NCI-H460 (cell line): ENCODE measurements at regions not wholly inside any gene's neighbourhood (a gene's known extent, or its start where the extent isn't known, plus 50 kb on each side); places are given as distances from the start of the nearest gene placed in this dataset.

ENCODE experiments used
- DNase-seq: peaks from one replicate; pipeline ENCODE4 v3.0.0-alpha.2; 2016; ENCODE audit warnings: low read depth; ENCODE audit errors: extremely low read depth

DNA sequence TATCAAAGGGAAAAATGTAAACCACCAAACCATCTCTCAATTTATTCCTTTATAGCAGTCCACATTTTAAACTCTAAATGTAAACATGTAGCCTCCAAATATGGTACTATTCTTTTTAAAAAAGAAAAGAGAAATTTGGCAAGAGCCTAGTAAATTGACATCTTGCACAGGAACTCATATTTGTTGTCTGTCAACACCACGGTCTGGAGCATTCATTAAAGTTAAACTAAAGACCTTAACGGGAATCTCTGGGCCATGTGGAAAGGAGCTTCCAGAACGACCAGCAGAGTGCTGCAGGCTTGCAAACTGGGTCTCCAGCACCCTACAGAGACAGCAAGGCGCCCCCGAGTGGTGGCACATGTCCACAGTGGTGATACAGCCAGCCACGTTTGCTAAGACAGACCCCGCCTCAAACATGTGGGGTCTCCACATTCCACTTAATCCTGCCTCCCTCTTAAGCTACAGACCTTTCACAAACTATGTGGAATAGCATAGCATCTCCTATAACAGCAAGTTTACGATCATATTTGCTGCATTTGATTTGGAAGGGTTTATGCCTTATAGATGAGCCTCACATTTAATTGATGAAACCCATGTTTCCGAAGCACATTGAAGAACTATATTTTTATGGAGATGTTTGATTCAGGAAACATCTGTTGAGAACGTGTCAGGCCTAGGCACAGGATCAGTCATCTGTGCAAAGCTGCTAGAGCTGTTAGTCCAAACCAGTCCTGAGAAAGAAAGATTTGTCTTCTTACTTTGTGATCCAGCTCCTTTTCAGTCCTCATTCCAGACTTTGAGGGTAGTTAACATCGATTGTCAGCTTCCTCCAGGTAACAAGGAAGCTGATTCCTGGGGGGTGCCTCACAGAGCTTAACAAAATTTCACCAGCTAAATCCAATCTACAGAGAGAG lies 96.4 kb upstream of the BACE2 start:
- DNase-seq = no peak

GRCh38 chr21:41073558-41073957 lies 94.4 kb upstream of the BACE2 start:
- DNase-seq = no peak

- no peak for DNase-seq
Observed at GRCh38 chr21:41074396-41075184, 93.4 kb upstream of the BACE2 start.

GRCh38 chr21:41075656-41076055 lies 92.3 kb upstream of the BACE2 start:
- no peak for DNase-seq

DNA sequence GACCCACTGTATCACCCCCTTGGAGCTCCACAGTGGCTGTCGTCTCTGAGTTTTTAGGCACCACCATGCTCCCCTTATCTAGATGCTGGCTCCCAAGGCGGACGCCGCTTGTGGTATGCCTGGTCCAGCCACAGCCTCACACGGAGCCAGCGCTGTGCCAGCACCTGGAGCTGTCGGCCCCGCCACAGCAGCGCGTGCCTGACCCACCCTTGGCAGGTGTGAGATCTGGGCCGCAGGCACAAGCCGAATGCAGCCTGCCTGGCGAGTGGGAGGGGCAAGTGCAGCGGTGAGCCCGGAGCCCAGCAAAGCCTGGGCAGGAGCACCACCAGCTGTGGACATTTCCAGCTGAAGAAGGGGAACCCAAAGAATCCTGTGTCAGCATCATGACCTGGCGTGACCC lies 91.9 kb upstream of the BACE2 start:
- no peak for DNase-seq

DNA sequence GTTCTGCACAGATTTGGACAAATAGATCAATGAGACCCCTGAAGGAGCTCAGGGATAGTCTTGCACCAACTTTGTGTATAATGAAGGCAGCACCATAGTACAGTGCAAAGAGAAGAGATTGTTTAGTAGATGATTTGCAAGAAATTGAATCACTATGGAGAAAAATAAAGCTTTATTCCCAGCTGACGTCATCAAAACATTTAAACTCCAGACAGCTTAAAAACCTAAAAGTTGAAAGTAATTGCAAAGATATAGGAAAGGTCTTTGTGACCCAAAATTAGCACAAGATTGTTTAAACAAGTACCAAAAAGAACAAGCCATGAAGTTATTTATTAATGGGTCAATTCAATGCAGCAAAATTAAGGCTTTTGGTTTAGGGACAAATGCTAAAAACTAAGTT lies 88.8 kb upstream of the BACE2 start:
- DNase-seq = no peak

- no peak for DNase-seq
Observed at GRCh38 chr21:41080485-41081121, 87.4 kb upstream of the BACE2 start.

DNA sequence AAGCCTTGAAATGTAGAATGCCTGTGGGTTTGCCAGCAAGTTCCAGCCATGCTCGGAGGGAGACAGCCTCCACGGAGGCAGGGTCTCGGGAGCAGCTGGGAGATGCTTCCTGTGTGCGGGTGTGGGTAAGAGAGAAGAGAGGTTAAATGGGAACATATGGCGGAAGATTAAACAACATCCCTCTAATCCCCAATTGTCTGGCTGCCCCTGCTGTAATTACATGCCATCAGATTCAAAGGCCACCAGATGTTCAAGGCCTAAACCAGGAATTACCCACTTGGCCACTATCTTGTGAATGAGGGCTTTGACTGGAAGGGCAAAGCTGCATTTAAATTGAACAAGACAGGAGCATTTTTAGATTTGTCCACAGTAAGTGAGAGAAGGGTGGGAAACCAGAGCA lies 81.4 kb upstream of the BACE2 start:
- DNase-seq = no peak

DNA sequence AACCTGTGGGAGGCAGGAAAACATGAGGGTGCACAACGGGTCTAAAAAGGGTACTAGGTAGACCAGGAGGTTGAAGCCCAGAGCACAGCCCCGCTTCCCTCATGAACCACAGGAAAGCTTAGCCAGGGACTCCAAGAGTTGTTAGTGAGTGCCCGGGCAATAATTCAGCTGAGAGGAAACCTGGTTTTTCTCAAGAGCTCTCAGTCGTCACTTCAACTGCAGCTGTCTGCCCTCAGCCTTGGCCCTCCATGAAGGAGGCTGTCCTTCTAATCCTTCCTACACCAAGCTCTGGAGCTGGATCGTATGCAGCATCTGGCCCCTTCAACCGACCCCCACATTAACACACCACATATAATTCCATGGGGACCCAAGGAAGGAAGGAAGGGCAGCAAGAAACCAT lies 77.0 kb upstream of the BACE2 start:
- DNase-seq = no peak

GRCh38 chr21:41091616-41092015 lies 76.3 kb upstream of the BACE2 start:
- DNase-seq = no peak

DNA sequence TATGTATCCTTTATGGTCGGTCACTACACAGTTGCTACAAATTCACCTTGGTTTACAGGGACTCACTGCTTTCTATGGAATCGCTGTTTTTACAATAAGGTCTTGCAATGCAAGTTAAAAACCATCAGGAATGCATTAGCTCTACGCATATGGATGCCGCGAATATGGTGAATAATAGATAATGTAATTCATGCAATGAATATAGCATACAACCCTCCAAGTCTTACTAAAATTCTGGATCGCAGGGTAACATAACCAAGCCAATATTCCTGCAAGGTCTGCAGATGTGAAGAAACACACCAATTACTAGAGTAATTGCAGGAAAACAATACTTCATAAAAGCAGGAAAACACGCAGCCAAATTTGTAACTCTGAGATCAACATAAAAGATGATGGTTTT lies 75.6 kb upstream of the BACE2 start:
- no peak for DNase-seq

- DNase-seq = no peak
Observed at GRCh38 chr21:41095983-41096382, 72.0 kb upstream of the BACE2 start.

GRCh38 chr21:41098076-41098475 lies 69.9 kb upstream of the BACE2 start:
- DNase-seq = no peak

DNA sequence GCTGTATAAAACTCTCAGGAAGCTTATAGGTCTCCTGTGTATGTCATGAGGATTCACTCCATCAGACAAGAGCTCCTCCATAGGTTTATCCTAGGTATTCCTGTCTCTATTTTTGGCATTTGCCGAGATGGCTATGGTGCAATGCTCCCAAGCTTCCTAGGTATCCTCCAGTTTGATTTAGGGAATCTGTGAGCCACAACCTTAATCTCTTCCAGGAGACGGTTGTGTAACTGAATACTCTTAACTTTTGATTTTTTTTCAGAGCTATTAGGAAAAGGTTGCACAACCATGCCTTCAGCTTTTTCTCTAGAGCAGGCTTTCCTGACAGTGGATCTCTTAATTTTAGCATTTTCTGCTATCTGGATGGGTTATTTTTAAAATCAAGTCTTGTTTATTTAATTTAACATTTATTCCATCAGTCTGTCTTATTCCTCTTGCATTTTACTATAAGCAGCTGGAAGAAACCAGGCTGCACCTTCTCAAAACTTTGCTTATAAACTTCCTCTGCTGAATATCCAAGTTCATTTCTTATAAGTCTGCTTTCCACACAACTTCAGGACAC lies 69.4 kb upstream of the BACE2 start:
- DNase-seq = no peak

DNA sequence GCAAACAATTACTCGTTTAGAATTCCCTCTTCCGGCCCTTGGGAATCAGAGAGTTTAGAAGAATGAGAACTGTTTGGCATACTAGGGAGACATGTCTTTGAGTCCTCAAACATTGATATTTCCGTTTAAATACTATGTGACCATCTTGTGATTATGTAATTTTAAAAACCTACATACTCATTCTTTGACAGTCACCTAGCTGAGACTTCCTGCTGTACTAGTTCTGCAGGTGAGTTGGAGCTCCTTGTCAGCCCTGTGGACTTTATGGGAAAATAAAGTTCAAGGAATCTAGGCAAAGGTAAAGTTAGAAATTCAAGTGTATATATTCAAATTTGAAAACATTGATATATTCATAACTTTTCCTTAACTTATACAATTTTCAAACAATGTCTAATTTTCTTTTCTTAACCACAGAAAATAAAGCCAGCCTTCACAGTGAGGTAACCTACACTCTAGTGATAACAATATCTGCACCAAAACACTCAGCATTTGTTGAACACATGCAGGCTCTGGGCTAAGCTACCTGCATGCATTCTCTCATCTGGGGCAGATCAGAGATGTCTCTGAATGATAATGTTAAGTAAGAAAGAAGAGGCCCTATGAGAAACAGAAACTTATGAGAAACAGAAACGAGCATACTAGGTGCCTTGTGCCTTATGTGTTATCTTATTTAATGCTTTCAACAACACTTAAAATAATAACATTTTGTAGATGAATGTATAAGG lies 67.0 kb upstream of the BACE2 start:
- no peak for DNase-seq

DNA sequence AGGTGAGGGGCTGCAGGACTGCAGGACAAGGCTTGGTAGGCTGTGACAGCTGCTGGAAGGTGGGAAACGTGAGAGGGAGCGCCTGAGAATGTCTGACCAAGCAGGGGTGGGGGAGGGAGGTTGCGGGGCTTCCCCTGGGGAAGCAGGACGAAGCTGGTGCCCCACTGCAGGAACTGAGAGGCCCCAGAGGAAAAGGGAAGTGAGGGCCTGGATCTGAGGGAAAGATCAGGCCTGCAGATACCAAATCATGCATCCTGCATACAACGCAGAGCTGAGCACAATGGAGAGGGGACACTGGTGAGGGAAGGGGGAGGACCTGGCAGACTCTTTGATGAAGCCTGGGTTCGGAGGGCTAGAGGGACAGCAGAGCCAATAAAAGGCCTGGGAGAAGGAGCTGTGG lies 65.7 kb upstream of the BACE2 start:
- no peak for DNase-seq

DNA sequence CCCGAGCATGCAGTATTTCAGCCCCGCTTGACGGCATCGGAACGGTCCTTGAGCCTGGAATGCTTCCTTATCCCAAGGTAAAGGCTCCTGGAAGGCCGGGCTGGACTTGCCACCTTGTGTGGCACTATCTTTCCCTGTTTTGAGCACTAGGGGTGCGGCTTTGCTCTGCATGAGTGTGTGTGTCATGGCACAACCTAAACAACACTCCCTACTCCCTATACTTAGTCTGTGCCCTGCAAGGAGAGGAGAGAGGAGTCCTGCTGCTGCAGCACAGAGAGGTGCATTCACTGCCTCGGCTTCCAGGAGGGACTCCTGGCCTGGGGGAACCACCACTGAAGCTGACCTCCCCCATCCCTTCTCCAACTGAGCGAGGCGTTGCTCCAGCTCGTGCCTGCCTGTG lies 60.4 kb upstream of the BACE2 start:
- DNase-seq = no peak

DNA sequence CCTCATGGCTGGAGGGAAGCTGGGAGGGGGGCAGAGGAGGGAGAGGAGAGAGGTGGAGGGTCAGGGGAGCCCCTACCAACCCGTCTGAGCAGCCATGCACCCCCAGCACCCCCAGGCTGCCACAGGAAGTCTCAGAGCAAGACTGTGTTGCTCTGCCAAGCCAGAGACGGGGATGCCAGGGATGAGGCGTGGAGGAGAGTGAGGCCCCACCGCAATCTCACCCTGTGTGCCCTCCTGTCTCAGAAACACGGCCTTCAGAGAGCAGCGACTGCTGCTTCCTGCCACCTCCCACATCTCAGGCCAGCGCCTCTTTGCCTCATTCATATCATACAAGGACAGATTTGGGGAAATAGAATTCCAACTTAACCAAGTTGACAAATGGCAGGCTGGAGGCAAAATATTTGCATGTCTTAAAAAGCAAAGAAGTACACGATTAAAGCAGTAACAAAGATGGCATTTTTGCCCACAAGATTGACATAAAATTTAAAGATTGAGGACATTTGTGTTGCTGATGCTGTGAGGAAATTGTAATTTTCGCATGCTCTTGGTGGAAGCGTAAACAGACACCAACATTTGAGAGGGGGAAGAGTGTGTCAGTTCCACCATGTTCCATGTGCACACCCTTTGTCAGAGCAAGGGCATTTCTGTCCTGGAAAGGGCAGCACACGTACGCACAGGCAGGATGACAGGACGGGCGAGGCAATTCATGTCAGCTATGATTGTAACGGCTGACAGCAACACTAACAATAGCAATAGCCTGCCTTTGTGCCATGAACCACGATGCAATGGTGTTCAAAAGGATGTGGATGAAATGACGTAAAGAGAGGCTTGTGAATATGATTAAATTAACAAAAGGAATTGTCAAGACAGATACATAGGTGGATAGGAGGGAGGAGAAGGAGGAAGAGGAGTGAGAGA lies 59.0 kb upstream of the BACE2 start:
- DNase-seq = no peak

GRCh38 chr21:41110161-41110560 lies 57.8 kb upstream of the BACE2 start:
- no peak for DNase-seq
